HG02981 (cell line): ENCODE measurements at regions not wholly inside any gene's neighbourhood (a gene's known extent, or its start where the extent isn't known, plus 50 kb on each side); places are given as distances from the start of the nearest gene placed in this dataset.
"Not testable (repeated sequence)": the region's sequence is repeated elsewhere in the genome, so short reads cannot be mapped to it uniquely, and the experiment has no call there.

Experiments used
- ATAC-seq: cut with Tn5 transposase; IDR thresholded peaks from one replicate; pipeline ENCODE4 v1.9.1; 2021; ENCODE audit warnings: mild to moderate bottlenecking, moderate library complexity; ENCODE audit not compliant: unreplicated experiment

DNA sequence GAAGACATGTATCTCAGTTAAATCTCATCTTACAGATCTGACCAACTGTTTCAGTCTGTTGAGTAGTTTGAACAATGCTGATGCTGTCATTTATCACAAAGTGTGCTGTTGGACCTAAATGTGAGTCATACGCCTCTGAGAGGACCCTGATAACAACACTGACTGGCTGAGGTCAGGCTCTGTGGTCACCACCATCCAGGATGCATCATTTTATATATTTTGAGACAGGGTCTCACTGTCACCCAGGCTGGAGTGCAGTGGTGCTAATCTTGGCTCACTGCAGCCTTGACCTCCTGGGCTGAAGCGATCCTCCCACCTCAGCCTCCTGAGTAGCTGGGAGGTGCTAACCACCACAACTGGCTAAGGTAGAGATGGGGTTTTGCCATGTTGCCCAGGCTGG is 181.0 kb upstream of the RGS6 start:
- ATAC-seq = no peak

DNA sequence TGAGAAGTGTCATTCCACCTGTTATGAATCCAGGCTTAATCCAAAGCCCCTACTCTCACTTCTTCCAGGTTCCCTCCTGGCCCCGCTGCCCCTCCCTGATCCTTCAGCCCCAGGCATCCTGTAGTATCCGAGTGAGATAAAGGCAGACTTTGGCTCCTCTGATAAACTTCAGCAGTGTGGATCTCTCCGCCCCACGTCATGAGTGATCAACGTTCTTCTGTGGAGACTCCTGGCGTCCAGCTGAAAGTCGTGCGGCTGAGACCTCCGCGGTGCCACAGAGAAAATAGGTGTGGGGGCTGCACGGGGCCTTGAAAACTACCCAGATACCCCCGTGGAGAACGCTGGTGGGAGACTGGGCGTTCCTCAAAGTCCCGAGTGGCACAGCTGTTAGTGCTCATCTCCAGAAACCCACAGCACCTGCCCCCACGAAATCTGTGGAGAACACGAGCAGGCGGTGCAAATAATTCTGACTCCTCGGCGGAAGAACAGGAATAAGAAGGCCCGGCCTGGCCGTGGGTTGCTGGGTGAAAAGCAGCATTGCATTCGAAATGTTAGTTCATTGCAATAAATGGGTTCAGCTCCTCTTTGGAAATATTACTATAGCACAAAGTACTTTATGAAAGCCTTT is 180.0 kb upstream of the RGS6 start:
- no peak for ATAC-seq

DNA sequence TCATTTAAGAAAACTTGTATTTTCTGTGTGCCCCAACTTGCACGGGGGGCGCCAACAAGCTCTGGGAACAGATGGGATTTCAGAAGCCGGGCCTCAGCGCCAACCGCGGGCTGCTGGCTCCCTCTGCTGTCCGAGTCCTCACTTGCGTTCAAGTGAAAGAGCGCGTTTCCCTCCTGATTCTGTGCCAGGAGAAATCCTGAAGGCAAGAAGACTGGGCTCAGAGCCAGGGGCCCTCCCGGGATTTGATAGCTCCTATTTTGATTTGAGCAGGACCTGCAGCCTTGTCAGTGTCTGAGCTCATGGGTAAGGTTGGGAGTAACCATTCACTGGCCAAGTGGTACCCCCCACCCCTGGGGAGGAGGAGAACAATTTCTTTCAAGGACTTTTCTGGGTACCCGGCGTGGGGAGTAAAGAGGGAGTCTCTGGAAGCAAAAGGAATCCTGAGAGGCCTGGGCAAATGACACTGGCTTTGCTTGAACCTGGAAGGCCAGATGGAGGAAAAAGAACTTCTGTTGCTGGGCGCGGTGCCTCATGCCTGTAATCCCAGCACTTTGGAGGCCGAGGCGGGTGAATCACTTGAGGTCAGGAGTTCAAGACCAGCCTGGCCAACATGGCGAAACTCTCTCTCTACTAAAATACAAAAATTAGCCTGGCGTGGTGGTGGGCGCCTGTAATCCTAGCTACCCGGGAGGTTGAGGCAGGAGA is 179.0 kb upstream of the RGS6 start:
- no peak for ATAC-seq

DNA sequence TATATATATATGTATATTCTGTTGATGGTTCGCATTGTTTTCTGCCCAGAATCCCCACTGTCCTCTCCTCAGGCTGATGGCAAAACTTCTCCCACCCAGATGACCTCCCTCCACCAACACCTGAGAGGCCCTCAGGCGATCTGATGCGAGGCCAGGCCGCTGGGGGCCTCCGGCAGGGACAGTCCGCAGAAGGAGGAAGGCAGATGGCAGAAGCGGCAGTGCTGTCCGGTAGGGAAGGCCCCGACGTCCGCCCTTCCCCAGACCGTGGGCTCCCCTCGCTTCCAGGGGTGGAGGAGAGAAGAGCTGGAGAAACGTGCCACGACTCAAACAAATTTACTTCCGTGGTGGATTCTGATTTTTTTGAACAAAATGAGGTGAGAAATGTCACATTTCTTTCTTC is 178.3 kb upstream of the RGS6 start:
- no peak for ATAC-seq

DNA sequence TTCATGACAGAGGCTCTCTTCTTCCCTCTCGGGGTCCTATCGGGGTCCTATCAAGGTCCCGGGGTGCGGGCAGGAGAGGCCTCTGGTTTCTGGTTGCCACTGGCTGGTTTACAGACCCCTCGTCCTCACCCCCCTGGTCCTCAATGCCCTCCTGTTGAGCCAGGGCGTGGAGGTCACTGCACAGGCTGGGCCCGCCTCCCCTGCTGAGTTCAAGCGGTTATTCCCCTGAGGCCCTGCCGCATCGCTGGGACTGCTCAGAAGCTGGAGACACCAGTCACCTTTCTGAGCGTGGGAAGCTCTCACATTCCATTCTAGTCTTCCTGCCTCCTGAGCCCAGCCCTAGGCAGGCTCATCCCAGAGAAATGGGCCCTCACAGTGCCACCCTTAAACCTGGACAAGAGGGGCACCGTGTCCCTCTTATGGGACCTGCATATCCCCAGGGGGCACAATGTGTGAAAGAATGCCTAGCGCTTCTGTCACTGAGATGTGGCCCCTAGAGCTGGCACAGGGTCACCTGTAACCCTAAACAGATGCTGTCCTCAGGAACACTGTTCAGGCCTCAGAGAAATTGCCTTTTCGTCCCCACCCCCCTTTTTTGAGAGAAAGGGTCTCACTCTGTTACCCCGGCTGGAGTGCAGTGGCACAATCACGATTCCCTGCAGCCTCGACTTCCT is 177.7 kb upstream of the RGS6 start:
- no peak for ATAC-seq

DNA sequence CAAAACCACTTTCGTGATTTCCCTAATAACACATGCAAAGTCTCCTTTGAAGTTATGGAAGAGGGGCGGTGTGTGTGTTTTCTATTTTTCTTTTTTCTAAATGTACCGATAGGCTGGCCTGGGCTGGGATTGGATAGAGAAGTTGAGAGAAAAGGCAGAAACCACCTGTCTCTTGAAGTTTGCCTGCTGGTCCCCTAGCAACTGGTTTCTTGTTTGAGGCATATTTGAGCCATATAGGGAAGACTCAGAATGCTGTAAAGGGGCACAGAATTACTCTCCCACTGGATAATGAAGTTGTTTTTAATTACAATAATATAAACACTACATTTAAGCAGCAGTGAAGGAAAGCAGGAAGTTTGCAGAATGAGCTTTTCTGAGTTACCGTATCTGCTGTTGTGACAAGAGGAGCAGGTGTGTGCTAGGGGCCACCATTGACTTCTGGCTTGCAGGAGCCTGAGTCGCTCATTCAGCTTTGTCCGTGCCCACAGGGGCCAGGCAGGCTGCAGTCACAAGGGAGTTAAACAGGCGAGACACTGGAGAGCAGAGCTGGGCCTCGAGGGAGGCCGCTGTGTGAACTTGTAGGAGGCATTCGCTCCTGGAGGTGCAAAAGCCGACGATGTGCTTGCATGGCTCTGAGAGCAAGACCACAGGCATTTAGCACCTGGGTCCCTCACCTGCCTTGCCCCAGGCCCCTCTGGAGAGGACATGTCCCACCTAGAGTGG is 173.8 kb upstream of the RGS6 start:
- no peak for ATAC-seq

DNA sequence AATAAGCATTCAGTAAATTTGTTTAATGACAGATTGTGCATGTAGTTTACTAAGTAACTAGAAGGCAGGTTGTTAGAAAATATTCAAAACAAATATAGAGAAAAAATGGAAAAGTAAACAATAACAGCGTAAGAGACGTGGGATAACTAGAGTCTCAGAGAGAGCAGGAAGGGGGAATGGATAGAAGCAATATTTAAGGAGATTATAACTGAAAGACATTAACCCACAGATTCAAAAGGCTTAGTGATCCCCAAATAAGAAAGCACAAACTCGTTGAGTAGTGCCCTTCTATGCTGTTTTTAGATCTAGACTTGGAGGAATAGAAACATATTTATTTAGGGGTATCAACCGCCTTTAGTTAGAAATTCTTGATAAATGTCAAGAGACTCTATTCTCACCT is 169.7 kb upstream of the RGS6 start:
- ATAC-seq = no peak

DNA sequence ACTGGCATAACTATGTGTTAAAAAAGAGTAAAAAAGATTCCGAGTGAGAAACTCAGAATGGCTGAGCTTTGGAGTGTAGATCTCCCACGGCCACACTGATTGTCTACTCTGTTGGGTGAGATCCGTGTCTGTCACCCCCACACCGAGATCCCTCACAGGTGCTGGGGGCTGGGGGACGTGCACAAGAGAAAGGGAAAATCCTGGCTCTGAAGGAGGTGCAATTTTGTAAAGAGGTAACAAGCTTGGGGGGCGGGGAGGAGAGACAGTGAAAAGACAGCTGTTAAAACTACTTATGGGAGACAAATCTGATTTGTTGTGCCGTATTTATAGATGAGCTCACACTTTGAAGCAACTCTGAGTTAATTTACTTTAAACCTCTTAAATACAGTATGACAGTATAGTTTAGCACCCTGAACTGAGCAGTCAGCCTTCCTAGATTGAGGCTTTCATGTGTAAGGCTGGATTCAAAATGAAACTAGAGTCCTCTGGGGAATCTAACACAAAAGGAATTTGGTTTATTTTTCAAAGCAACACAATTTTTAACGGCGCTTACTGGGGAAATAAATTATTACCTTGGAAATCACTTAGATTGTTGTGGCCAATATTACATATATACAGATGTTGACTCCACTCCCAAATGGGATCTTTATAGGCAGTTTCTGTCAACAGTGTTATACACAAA is 167.4 kb upstream of the RGS6 start:
- ATAC-seq = no peak

DNA sequence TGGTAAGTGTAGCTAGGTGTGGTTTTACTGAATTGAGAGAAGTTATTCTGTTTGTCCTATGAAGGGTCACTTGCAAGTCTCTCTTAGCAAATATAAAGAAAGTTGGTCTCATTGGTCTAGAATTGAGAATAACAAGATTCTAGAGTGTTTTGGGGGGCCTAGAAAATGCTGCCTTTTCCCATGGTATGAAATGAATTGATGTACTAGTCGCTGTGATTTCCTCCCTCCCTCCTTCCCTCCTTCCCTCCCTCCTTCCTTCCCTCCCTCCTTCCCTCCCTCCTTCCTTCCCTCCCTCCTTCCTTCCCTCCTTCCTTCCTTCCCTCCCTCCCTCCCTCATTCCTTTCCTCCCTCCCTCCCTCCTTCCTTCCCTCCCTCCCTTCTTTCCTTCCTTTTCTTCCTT is 166.7 kb upstream of the RGS6 start:
- no peak for ATAC-seq

DNA sequence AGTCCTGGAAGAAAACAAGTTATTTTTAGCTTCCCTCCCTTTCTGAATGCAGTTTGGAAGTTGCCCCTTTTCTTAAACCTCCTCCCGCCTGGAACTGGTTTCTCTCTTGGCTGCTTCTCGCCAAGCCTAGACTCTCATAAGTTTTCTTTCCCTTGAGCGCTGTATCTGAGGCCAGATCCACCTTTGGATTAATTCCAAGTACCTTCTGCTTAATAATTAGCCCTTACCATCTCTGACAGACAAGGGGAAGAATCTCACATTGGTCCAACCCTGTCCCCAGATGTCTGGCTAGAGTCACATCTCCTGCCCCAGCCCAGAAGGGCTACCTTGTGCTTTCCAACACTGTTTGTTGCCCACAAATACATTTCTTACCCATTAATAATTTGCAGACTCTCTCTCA is 161.8 kb upstream of the RGS6 start:
- ATAC-seq = no peak

DNA sequence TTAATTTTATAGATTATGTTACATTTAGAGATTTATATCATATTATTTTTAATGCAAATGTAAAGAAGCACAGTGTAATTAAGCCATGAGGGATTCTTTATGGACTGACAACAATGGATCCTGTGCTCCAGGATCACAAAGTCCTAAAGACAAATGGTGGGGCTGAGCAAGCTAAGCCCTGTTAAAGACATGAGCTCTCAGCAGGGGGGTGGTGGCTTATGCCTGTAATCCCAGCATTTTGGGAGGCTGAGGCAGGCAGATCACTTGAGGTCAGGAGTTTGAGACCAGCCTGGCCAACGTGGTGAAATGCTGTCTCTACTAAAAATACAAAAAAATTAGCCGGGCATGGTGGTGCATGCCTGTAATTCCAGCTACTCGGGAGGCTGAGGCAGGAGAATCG is 160.8 kb upstream of the RGS6 start:
- ATAC-seq = not testable (repeated sequence)

DNA sequence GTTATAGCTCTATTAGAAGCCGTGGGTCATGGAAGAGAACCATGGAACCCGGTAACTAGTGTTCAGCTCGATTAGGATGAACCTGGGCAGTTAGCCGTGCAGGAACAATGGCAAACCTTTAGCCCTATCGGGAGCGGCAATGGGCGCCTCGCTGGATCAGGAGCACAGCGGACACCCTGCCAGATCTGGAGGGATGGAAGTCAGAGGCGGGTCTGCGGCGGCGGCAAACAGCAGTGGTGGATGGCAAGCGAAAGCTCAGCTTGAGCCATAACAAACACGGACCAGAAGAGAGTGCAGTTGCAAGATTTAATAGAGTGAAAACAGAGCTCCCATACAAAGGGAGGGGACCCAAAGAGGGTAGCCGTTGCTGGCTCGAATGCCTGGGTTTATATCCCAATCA is 160.2 kb upstream of the RGS6 start:
- not testable (repeated sequence) for ATAC-seq

DNA sequence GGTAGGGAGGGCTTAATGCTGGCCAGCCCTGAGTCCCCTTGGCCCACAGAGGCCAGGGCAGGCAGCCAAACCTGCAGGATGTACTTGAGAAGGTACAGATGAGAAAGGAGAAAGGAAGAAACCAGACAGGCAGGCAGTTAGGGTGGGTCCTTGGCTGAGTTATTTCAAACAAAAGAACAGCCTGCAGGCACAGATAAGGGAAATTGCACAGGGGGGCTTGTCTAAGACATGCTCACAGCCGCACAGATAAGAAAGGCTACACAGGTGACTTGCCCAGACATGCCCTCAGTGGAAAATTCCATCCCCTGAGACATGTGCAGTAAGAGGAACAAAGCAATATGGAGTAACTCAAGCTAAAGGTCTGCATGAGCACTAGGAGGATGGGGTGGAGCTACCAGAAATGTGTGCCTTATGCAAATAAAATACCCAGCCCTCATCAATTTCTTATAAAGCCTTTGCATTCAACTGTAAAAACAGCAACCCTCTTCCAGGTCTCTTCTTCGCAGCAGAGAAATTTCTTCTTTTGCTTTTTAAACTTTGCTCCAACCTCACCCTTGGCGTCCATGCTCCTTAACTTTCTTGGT is 158.2 kb upstream of the RGS6 start:
- ATAC-seq = no peak

DNA sequence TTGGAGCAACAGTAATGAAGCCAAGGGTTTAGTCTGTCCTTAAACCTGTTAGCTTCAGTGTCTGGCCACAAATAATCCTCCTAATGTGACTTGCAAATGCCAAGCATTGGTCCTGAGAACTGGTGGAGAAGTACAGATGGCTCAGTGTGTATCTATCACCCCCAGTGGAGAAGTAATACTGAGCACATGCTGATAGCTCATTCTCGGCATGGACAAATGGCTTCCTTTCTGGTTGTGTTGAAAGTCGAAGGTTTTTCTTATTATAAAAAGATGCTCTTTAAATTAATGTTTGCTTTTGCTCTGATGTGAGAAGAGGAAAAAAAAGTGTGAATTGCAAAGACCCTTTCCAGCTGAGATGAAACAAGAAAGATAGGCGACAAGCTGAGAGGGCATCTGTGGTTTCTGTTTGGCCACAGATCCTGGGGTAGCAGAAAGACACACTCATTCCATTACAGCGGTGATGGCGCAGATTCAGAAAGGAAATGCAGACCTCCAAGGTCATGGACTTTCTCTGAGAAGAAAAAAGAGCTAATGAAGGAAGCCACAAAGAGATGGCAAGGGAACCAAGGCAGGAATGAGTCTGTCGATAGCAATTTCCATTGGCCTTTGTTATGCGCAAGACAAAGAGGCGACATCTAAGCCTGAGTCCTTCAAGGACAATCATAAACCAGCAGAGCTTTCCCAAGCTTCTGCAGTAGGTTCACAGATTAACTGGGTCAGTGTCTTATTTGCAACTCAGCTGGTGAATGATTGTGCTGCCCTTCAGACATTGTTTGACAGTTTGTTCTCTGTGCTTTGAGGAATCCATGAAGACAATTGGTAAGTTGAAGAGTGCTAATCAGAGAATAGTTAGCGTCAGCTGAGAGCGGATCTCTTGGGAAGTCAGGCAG is 155.5 kb upstream of the RGS6 start:
- ATAC-seq = no peak

DNA sequence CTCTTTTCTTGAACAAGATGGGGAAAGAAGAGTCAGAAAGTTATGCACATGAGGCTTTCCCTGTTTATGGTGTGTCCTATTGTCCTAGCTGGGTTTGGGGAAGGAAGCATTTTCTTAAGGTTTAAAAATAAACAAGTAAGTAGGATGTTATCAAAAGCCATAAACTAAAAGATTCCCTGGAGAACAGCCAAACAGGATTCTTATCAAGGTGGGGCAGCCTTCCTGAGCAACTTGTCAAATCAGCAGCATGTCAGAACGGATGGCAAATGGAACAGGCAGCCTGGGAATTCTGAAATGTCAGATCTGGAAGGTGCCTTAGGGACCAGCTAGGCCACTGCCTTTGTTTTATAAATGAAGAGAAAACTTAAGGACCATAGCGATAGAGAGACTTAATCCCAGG is 152.2 kb upstream of the RGS6 start:
- ATAC-seq = no peak

DNA sequence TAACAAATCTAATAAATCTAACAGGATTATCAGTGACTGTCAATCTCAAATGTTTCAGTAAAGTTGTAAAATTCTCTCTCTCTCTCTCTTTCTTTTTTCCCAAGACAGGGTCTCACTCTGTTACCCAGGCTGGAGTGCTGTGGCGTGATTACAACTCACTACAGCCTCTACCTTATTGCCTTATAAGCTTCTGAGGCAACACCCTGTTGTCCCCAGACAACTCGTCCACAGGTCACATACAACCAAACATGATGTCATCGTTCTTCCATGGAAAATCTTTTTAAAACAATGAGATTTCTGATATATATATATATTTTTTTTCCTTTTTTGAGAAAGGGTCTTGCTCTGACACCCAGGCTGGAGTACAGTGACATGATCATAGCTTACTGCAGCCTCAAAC is 151.4 kb upstream of the RGS6 start:
- no peak for ATAC-seq

DNA sequence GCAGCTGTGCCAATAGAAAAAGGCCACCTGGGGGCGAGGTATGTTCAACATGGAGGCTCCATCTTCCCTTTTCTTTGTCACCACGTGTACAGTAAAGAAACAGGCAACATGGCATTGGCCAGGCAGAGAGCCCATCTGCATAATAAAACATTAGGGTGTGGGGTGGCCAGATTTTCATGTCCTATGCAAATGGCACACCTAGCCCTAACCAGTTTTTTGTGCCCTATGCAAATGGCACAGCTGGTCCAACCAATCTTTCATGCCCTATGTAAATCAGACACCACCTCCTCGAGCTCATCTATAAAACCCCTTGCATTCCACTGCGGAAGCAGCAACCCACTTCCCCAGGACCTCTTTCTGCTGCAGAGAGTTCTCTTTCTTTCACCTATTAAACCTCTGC is 149.1 kb upstream of the RGS6 start:
- ATAC-seq = no peak

DNA sequence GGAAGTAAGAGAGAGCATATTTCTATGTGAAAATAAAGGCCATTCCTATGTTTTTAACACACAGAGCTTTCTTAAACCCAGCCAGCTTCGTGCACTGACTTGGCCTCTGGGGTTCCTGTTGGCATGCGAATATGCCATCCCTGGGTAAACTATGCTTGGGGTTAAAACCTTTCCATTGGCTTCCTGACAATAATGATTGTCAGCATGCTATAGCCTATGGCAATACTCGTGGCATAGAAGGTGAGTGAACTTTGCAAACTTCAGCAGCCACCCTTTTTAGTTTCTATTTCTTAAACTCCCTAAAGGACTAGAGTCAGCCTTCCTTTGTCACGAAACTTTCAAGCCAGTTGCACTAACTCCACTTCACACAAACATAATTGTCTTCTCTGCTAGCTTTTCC is 148.4 kb upstream of the RGS6 start:
- no peak for ATAC-seq

DNA sequence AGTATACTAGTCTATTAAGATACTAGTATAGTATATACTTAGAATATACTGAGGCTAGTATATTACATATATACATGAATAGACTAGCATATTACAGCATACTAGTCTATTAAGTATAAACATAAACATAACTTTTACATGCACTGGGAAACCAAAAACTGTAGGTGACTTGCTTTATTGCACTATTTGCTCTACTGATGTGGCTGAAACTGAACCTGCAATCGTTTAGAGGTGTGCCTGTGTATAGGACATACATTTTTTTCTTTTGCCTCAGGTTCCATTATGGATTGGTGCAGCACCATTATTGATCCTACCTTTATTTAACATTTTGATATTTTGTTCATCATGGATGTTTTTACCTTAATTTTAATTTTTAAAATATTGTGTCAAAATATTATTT is 143.2 kb upstream of the RGS6 start:
- no peak for ATAC-seq

DNA sequence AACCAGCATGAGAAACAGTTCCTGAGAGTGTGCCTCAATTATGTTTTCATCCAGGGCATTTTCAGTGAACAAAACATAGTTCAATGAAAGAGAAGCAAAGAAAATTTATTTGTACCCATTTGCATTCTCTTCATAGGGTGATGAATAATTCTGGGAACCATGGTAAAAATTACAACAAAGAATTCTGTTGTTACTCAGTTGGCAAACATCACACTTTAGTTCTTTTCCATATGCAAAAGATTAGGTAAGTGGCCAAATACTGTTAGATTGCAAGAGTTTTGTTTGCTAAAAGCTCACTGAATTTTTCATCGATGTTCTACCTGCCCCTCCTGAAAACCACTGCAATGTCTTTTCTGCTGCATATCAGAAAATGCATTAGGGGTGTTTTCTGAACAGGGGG is 132.4 kb upstream of the RGS6 start:
- no peak for ATAC-seq
